ENCODE measurements at regions not wholly inside any gene's neighbourhood (a gene's known extent, or its start where the extent isn't known, plus 50 kb on each side); places are given as distances from the start of the nearest gene placed in this dataset.

DNA sequence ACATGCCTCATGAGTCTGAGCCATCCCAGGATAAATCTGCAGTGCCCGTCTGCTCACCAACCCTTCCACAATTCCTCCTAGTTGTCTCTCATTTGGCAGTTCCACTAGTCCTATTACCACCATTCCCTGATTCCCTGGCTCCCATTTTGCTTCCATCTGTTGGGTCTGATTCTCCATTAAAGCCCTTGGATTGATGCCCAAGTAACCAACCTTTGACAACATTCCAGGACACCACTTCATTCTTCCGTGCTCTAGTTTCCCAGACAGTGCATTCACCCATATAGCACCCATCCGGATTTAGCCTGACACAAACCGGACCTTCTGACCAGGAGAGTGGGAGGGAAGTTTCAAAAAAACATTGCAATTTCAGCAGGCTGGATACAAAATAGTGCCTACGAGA lies 189.4 kb upstream of the PALMD start:
- Mint-ChIP-seq H3K4me3 (no peak overlapping the region), H3K27me3 (peaks cover 8% of the 10 kb centered on the region), H3K4me1 (no peaks in the 10 kb centered on the region), H3K9me3 (no peaks in the 10 kb centered on the region), H3K36me3 (ENCODE audit: low read depth) (no peaks in the 10 kb centered on the region), H3K27ac (no peak overlapping the region)
- ChIA-PET POLR2A (no interaction called here), CTCF (no interaction called here)
- no peak for DNase-seq

DNA sequence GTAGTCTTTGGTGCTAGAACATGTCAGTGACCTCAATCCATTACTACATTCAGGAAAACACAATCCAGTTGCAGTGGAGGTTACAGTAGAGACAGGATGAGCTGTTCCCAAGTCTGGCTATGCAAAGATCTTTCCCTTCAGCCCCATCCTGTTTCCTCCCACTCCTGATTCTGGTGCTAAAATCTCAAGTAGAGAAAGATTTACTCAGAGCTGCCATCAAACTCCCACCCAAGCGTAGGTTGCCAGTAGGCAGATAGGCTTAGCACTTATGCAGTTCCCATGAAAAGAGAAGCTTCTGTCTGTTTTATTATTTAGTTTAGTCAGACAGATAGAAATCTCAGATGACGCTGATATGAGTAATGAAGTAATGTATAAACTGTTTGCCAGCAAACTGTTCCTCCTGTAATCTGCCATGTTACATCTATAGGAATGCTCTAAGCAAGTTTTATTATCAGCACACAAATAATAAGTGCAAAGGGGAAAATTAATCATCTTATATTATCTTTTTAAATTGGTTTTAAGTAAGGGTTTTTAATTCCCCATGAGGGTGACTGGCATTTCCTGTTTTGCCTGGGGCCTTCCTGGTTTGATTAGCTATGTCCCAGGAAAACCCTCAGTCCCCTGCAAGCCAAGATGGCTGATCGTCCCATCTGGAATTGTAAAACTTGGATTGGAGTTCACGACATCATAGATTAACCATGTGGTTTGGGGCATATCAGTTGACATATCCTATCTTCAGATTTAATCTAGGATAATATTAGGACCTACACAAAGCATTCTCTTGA lies 188.3 kb upstream of the PALMD start:
- Mint-ChIP-seq H3K36me3 (ENCODE audit: low read depth) (no peaks in the 10 kb centered on the region), H3K4me3 (no peak overlapping the region), H3K27me3 (peaks cover 8% of the 10 kb centered on the region), H3K27ac (no peak overlapping the region), H3K4me1 (no peaks in the 10 kb centered on the region), H3K9me3 (no peaks in the 10 kb centered on the region)
- DNase-seq, result no peak
- ChIA-PET CTCF (no interaction called here), POLR2A (no interaction called here)

DNA sequence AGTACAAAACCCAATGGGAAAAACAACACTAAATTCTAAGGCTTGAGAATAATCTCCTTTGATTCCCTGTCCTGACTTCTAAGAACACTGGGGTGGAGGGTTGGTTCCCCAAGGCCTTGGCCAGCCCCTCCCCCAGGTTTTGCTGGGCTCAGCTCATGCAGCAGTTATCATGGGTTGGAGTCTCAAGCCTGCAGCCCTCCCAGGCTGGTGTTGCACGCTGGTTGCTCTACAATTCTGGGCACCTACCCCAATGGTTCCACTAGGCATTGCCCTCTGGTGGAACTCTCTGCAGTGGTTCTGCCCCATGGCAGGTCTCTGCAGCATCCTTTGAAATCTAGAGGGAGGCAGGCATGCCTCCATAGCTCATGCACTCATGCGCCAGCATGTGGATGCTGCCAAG lies 184.4 kb upstream of the PALMD start:
- H3K9me3 Mint-ChIP-seq, result no peaks in the 10 kb centered on the region
- ChIA-PET CTCF (no interaction called here), POLR2A (no interaction called here)
- no peaks in the 10 kb centered on the region for H3K36me3 Mint-ChIP-seq (ENCODE audit: low read depth)
- no peak overlapping the region for H3K4me3 Mint-ChIP-seq
- H3K27me3 Mint-ChIP-seq, result peaks cover 7% of the 10 kb centered on the region
- DNase-seq, result no peak
- no peaks in the 10 kb centered on the region for H3K4me1 Mint-ChIP-seq
- H3K27ac Mint-ChIP-seq, result no peak overlapping the region

DNA sequence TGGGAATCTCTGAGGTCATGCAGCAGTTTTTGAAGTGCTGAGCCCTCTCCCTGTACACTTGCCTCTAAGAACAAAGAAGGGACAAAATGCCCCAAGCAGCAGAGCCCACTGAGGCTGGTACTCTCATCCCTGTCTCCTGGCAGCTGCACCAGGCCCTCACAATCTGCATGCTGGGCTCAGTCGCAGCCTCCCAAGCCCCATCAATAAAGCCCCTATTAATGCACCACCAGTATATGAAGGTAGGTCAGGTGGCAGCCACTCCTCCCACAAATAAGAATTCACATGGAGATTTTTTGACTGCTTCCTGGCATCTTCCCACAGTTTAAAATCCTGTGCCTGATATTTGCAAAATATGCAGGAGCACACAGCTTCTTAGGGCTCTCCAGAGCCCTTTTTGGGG lies 181.2 kb upstream of the PALMD start:
- Mint-ChIP-seq H3K9me3 (no peaks in the 10 kb centered on the region), H3K4me1 (no peaks in the 10 kb centered on the region), H3K27me3 (peaks cover 2% of the 10 kb centered on the region), H3K27ac (no peak overlapping the region), H3K36me3 (ENCODE audit: low read depth) (no peaks in the 10 kb centered on the region), H3K4me3 (no peak overlapping the region)
- DNase-seq, result no peak
- ChIA-PET CTCF (no interaction called here), POLR2A (no interaction called here)

DNA sequence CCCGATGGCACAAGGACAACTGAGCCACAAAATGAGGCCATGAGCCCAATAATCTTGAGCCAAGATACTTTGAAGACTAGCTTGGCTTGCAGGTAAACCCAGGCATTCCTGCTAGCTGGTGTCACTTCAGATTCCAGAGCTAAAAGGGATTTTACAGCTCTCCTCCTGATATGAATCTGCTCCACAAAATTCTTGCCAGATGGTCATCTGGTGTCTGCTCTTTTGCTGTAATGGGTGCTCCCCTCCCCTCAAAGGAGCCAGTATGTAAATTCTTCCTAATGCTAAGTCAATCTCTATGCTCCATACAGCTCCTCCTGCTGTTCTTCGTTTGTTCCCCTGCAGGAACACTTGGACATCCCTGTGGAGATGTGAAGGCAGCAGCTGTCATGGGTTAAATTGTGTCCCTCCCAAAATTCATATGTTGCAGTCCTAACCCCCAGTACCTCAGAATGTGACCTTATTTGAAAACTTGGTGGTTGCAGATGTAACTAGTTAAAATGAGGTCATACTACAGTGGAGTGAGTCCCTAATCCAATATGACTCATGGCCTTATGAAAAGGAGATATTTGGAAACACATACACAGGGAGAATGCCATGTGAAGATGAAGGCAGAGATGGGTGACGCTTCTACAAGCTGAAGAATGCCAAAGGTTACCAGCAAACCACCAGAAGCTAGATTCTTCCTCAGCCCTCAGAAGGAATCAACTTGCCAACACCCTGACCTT lies 180.6 kb upstream of the PALMD start:
- no peaks in the 10 kb centered on the region for H3K4me1 Mint-ChIP-seq
- H3K4me3 Mint-ChIP-seq, result no peak overlapping the region
- no peaks in the 10 kb centered on the region for H3K9me3 Mint-ChIP-seq
- H3K36me3 Mint-ChIP-seq (ENCODE audit: low read depth), result no peaks in the 10 kb centered on the region
- DNase-seq, result no peak
- no peak overlapping the region for H3K27ac Mint-ChIP-seq
- ChIA-PET POLR2A (no interaction called here), CTCF (no interaction called here)
- H3K27me3 Mint-ChIP-seq, result peaks cover 2% of the 10 kb centered on the region

DNA sequence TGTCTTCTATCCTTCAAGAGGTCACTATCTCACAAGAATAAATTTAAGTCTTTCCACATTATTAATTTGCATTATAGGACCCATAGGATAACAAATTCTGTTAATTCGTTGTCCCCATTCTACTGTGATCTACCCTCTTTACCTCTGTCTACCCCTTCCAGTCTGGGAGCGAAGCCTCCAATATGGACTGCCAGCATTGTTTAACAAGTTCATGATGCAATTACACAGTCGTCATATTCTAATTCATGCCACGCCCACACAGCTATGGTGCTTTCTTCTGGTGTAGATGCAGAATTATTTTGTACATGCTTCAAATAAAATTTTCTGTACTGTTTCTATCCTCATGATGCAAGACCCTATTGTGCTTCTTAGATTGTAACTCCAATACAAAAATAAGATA lies 178.3 kb upstream of the PALMD start:
- Mint-ChIP-seq H3K4me3 (no peak overlapping the region), H3K36me3 (ENCODE audit: low read depth) (no peaks in the 10 kb centered on the region), H3K4me1 (no peaks in the 10 kb centered on the region), H3K27me3 (no peaks in the 10 kb centered on the region), H3K27ac (no peak overlapping the region), H3K9me3 (no peaks in the 10 kb centered on the region)
- DNase-seq, result no peak
- POLR2A ChIA-PET, result no interaction called here
- CTCF ChIA-PET, result no interaction called here

DNA sequence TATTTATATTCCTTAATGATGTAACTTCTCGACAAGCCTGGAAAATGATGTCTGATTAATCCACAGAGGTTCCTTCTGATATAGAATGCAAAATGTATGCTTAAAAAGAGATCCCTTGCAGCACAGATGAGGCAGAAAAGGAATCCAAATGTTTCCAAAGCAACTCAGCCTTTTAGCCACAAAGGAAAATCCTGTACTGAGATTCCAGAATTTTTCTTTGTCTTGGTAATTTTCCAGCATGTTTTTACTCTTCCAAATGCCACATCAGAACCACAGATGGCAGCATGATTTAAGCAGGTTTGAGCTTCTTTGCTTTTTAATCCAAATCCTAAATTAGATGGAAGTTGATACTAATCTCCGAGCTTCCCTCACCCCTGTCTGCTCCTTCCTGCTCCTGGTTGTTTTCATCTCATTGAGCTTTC lies 176.4 kb upstream of the PALMD start:
- H3K9me3 Mint-ChIP-seq, result no peaks in the 10 kb centered on the region
- no peak for DNase-seq
- H3K27ac Mint-ChIP-seq, result no peak overlapping the region
- CTCF ChIA-PET, result no interaction called here
- H3K4me1 Mint-ChIP-seq, result no peaks in the 10 kb centered on the region
- no peak overlapping the region for H3K4me3 Mint-ChIP-seq
- H3K36me3 Mint-ChIP-seq (ENCODE audit: low read depth), result no peaks in the 10 kb centered on the region
- H3K27me3 Mint-ChIP-seq, result peaks cover 2% of the 10 kb centered on the region
- POLR2A ChIA-PET, result no interaction called here

DNA sequence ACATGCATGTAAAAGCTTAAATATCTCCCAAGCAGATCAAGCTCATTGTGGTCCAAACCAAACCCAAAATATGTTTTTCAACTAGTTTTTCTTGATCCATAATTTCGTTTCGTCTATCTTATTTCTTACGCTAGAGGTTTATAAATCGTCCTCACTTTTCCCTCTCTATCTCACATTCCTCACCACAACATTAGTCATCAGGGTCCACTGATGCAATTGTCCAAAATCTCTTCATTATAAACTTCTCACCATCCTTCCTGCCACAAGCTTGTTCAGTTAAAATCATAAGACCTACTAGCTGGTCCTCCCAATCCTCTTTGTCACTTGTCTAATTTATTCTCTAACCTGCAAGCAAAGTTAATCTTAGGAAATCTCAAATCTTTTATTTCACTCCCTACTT lies 173.0 kb upstream of the PALMD start:
- POLR2A ChIA-PET, result no interaction called here

DNA sequence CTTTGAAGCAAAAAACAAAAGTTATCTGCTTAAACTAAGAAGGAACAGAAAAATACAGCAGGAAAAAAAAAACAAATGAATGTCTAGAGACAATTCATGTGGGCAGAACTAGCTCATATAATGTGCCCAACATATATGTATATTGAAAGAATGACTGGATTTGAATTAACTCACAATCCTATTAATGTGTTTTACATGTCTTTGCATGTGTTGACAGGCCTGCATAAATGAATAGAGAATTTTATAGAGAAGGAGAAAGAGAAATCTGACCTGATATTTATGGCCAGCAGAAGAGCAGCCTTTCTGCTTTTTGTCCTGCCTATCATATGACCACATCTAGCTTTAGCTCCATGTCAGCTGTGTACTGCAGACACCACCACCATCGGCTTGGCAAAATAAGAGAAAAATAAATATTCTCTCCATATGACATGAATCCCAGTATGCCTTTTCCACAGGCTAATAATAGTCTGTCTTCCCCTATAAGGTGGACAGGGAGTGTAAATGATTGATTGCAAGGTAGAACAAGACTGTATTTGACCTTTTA lies 171.5 kb upstream of the PALMD start:
- H3K4me3 Mint-ChIP-seq, result no peak overlapping the region
- H3K4me1 Mint-ChIP-seq, result no peaks in the 10 kb centered on the region
- H3K9me3 Mint-ChIP-seq, result no peaks in the 10 kb centered on the region
- no peaks in the 10 kb centered on the region for H3K36me3 Mint-ChIP-seq (ENCODE audit: low read depth)
- ChIA-PET CTCF (no interaction called here), POLR2A (no interaction called here)
- H3K27me3 Mint-ChIP-seq, result peaks cover 6% of the 10 kb centered on the region
- DNase-seq, result no peak
- H3K27ac Mint-ChIP-seq, result no peak overlapping the region

More for the DNA sequence above, 173.0 kb upstream of the PALMD start:
- H3K4me3 Mint-ChIP-seq, result no peak overlapping the region
- H3K27ac Mint-ChIP-seq, result no peak overlapping the region
- peaks cover 4% of the 10 kb centered on the region for H3K27me3 Mint-ChIP-seq
- no peaks in the 10 kb centered on the region for H3K9me3 Mint-ChIP-seq
- no peaks in the 10 kb centered on the region for H3K36me3 Mint-ChIP-seq (ENCODE audit: low read depth)
- CTCF ChIA-PET, result no interaction called here
- H3K4me1 Mint-ChIP-seq, result no peaks in the 10 kb centered on the region
- DNase-seq, result no peak

DNA sequence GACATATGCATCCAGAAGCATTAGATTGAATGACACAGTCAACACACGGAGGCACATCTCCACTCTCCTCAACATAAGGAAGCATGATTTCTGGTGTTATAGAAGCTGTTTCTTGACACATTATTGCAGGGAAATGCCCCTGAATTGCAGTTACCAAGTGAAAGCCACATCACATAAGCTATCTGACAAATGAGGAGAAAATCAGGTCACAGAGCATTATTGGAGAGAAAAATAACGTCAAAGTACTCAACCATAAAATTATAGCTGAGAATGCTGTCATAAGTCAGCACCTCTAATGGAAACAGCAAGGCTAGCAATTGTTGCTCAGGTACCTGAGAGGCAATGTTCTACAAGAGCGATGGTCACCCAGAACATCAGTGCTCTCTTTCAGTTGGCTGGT lies 169.9 kb upstream of the PALMD start:
- Mint-ChIP-seq H3K36me3 (ENCODE audit: low read depth) (no peaks in the 10 kb centered on the region), H3K27me3 (peaks cover 6% of the 10 kb centered on the region), H3K4me3 (no peak overlapping the region), H3K9me3 (no peaks in the 10 kb centered on the region), H3K27ac (no peak overlapping the region), H3K4me1 (no peaks in the 10 kb centered on the region)
- no peak for DNase-seq
- ChIA-PET CTCF (no interaction called here), POLR2A (no interaction called here)

DNA sequence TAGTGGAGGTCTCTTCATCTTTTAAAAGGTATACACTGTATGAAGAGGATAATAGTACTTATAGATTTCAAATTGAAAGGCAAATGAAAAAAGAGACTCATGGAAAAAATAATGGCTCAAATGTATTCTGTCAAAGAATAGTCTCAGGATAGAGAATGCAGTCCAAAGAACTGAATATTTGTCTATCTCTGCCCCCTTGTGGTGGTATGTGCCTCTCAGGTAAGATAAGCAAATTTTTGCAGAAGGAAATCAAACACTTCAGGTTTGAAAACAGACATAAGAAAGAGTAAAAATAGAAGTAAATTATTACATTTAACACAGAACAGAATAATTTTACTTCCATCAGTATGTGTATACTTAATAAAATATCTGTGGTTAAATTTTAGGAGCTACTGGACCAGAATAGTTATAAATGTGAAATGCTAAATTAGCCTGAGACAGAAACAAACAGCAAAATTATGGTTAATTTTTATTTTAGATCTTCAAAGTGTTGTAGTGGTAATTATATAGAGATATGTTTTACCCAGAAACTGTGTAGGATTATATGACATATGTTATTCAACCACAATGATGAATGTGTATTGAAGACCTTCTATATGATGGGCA lies 164.4 kb upstream of the PALMD start:
- Mint-ChIP-seq H3K27ac (no peak overlapping the region), H3K36me3 (ENCODE audit: low read depth) (no peaks in the 10 kb centered on the region), H3K27me3 (peaks cover 14% of the 10 kb centered on the region), H3K9me3 (no peaks in the 10 kb centered on the region), H3K4me3 (no peak overlapping the region), H3K4me1 (no peaks in the 10 kb centered on the region)
- ChIA-PET CTCF (interaction anchor here (0.9 to 3.2 kb wide), 8 partner anchors 10 to 688 kb away, joined by 3 to 10 read pairs (median 3); no protein-coding TSS in a partner anchor), POLR2A (no interaction called here)
- DNase-seq, result peak; percentile 23

DNA sequence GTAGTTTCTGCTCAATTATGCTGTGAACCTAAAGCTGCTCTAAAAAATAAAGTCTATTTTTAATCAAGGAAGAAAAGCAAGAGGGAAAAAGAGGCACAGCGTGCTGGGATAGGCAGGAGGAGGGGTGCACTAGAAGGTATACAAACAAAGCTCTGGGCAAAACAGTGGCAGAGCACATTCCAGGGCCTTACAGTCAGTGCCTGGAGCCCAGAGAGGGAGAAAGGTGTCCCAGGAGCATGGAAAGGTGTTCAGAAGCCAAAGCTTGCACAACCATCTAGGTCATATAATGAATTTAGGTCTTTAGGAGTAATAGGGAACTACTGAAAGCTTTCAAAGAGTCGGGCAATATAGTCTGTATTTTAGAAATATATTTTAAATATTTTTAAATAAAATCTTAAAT lies 163.6 kb upstream of the PALMD start:
- CTCF ChIA-PET, result interaction anchor here (0.9 to 2.6 kb wide), 5 partner anchors 11 to 227 kb away, joined by 3 to 9 read pairs (median 3); no protein-coding TSS in a partner anchor

DNA sequence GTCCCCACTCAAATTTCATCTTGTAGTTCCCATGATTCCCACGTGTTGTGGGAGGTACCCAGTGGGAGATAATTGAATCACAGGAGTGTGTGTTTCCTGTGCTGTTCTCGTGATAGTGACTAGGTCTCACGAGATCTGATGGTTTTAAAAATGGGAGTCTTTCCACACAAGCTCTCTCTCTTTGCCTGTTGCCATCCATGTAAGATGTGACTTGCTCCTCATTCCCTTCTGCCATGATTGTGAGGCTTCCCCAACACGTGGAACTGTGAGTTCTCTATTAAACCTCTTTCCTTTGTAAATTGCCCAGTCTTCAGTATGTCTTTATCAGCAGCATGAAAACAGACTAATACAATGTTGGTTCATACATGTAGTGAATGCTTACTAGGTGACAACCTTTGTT lies 163.2 kb upstream of the PALMD start:
- CTCF ChIA-PET, result interaction anchor here (1.1 to 1.3 kb wide), 2 partner anchors 223 to 227 kb away, joined by 3 read pairs; no protein-coding TSS in a partner anchor
- Mint-ChIP-seq H3K27me3 (peaks cover 20% of the 10 kb centered on the region), H3K9me3 (no peaks in the 10 kb centered on the region), H3K27ac (no peak overlapping the region), H3K36me3 (ENCODE audit: low read depth) (no peaks in the 10 kb centered on the region), H3K4me1 (peaks cover 2% of the 10 kb centered on the region), H3K4me3 (no peak overlapping the region)
- POLR2A ChIA-PET, result no interaction called here
- no peak for DNase-seq

More for the DNA sequence above, 163.6 kb upstream of the PALMD start:
- Mint-ChIP-seq H3K9me3 (no peaks in the 10 kb centered on the region), H3K4me1 (no peaks in the 10 kb centered on the region), H3K27me3 (peaks cover 20% of the 10 kb centered on the region), H3K4me3 (no peak overlapping the region), H3K36me3 (ENCODE audit: low read depth) (no peaks in the 10 kb centered on the region), H3K27ac (no peak overlapping the region)
- no peak for DNase-seq
- POLR2A ChIA-PET, result no interaction called here

All from activated CD4-positive, alpha-beta memory T cell treated with anti-CD3 and anti-CD28 coated beads, Interleukin-2, amount 10 ng/mL, durations not matched to agents 7 days and 5 days (primary cell).